Endothelial cell of umbilical vein (primary cell): ENCODE measurements at regions not wholly inside any gene's neighbourhood (a gene's known extent, or its start where the extent isn't known, plus 50 kb on each side); places are given as distances from the start of the nearest gene placed in this dataset.

ENCODE experiments used
- BruUV-seq: library from RNA; stranded (reverse); fragments of 400-500 nt; replicated peaks from 2 replicates; lab custom pipeline; 2021; lab: Mats Ljungman, UMichigan
- CTCF ChIA-PET: fragments of 300-600, 350-600 bp; sonication (Branson Sonifier 250); formaldehyde crosslinking; loops from one replicate; lab custom pipeline; 2021; ENCODE audit warnings: antibody characterized with exemption, inconsistent platforms; lab: Charles Lee
- POLR2A ChIA-PET: fragments of 300-600, 350-600 bp; sonication (Branson Sonifier 250); formaldehyde crosslinking; loops from one replicate; lab custom pipeline; 2021; ENCODE audit warnings: antibody characterized with exemption, inconsistent platforms; lab: Charles Lee
- DNase-seq: peaks from one replicate; pipeline ENCODE4 v3.0.0-alpha.2; 2011; ENCODE audit warnings: low read depth, low spot score
- FAIRE-seq: peaks from 2 replicates; lab custom pipeline; 2011; peaks lifted over from hg19 to GRCh38; lab: Jason Lieb, UNC
- H2AFZ ChIP-seq: 2 replicates; pipeline ENCODE4 v1.6.0; 2012; ENCODE audit warnings: low read depth, low read length, control low read depth, inconsistent platforms
- H3K27ac ChIP-seq: 2 replicates; pipeline ENCODE4 v1.5.1; 2011; ENCODE audit warnings: low read depth, mild to moderate bottlenecking, control low read depth, low read length, moderate library complexity; ENCODE audit not compliant: insufficient read depth
- H3K27me3 ChIP-seq, 2 experiments: 2 replicates each; pipeline versions ENCODE4 v1.6.0 to v1.6.1; 2011; ENCODE audit warnings: low read length in 2 of 2, mixed read lengths in 1 of 2; ENCODE audit not compliant: control insufficient read depth in 2 of 2, insufficient read depth in 2 of 2
- H3K36me3 ChIP-seq, 2 experiments: 2 replicates in 1 of 2; 3 replicates in 1 of 2; pipeline ENCODE4 v1.5.1; 2011; ENCODE audit warnings: low read length in 2 of 2, mild to moderate bottlenecking in 1 of 2, moderate library complexity in 1 of 2; ENCODE audit not compliant: control insufficient read depth in 2 of 2, insufficient read depth in 2 of 2; ENCODE audit errors: extremely low read depth in 1 of 2
- H3K4me1 ChIP-seq: 3 replicates; pipeline ENCODE4 v1.5.1; 2011; ENCODE audit warnings: mild to moderate bottlenecking, low read length; ENCODE audit not compliant: control insufficient read depth, insufficient read depth; ENCODE audit errors: extremely low read depth
- H3K4me2 ChIP-seq: 2 replicates; pipeline ENCODE4 v1.6.1; 2011; ENCODE audit warnings: low read length, control low read depth, mixed read lengths; ENCODE audit not compliant: insufficient read depth
- H3K4me3 ChIP-seq, 3 experiments: fragments of 200-600 bp in 1 of 3; sonication (generic), shearing (Covaris generic) in 1 of 3; replicated peaks in 1 of 3; 2 replicates each; pipeline ENCODE4 v1.5.1; 2011 to 2016; ENCODE audit warnings: control low read depth in 3 of 3, low read length in 3 of 3, mild to moderate bottlenecking in 2 of 3, inconsistent platforms in 1 of 3, low read depth in 1 of 3, moderate library complexity in 1 of 3; ENCODE audit not compliant: insufficient read depth in 1 of 3
- H3K79me2 ChIP-seq: 2 replicates; pipeline ENCODE4 v1.6.0; 2012; ENCODE audit warnings: low read length, inconsistent platforms; ENCODE audit not compliant: control insufficient read depth, insufficient read depth
- H3K9ac ChIP-seq: replicated peaks from 2 replicates; pipeline ENCODE3; 2011; ENCODE audit warnings: low read length, control low read depth; ENCODE audit not compliant: insufficient read depth; ENCODE audit errors: extremely low read depth
- H3K9me1 ChIP-seq: replicated peaks from 3 replicates; pipeline ENCODE4 v1.6.0; 2011; ENCODE audit warnings: mild to moderate bottlenecking, low read length; ENCODE audit not compliant: control insufficient read depth, insufficient read depth; ENCODE audit errors: extremely low read depth
- H3K9me3 ChIP-seq: replicated peaks from 2 replicates; pipeline ENCODE4 v1.5.1; 2012; ENCODE audit warnings: low read length, inconsistent platforms; ENCODE audit not compliant: control insufficient read depth, insufficient read depth
- H4K20me1 ChIP-seq: replicated peaks from 2 replicates; pipeline ENCODE3; 2011; ENCODE audit warnings: mild to moderate bottlenecking, low read length; ENCODE audit not compliant: control insufficient read depth, insufficient read depth; ENCODE audit errors: extremely low read depth
- CTCF ChIP-seq, 2 donors: IDR thresholded peaks; 1 replicate in 1 of 2; 2 replicates in 1 of 2; pipeline ENCODE4 v1.5.1; 2011; ENCODE audit warnings: low read length in 2 of 2, mild to moderate bottlenecking in 2 of 2, moderate library complexity in 2 of 2, control low read depth in 1 of 2, inconsistent platforms in 1 of 2, low read depth in 1 of 2; ENCODE audit not compliant: insufficient read depth in 1 of 2; ENCODE audit errors: extremely low read depth in 1 of 2
- EZH2 ChIP-seq: IDR thresholded peaks from 2 replicates; pipeline ENCODE4 v1.6.1; 2012; ENCODE audit warnings: borderline replicate concordance, low read depth, mild to moderate bottlenecking, moderate library complexity, low read length, inconsistent platforms; ENCODE audit not compliant: severe bottlenecking
- FOS ChIP-seq: IDR thresholded peaks from 2 replicates; pipeline ENCODE4 v1.6.1; 2011; ENCODE audit warnings: mild to moderate bottlenecking, low read length, moderate library complexity, borderline replicate concordance; ENCODE audit not compliant: insufficient read depth
- GATA2 ChIP-seq: IDR thresholded peaks from 2 replicates; pipeline ENCODE4 v1.7.0; 2011; ENCODE audit warnings: low read depth, mild to moderate bottlenecking, moderate library complexity, mixed read lengths, low read length; ENCODE audit not compliant: insufficient read length, insufficient read depth
- JUN ChIP-seq: IDR thresholded peaks from 2 replicates; pipeline ENCODE4 v1.6.1; 2011; ENCODE audit warnings: borderline replicate concordance, low read depth; ENCODE audit not compliant: insufficient read length, insufficient read depth
- MAX ChIP-seq: IDR thresholded peaks from 2 replicates; pipeline ENCODE4 v1.6.1; 2011; ENCODE audit not compliant: insufficient read depth, insufficient read length
- MYC ChIP-seq: IDR thresholded peaks from one replicate; pipeline ENCODE4 v1.6.1; 2011; ENCODE audit warnings: mild to moderate bottlenecking, low read depth, low read length
- POLR2A ChIP-seq: IDR thresholded peaks from 2 replicates; pipeline ENCODE4 v1.6.1; 2012; ENCODE audit warnings: low read depth, mild to moderate bottlenecking, control low read depth, low read length
- POLR2AphosphoS5 ChIP-seq: IDR thresholded peaks from 2 replicates; pipeline ENCODE4 v1.6.1; 2012; ENCODE audit warnings: low read depth, mild to moderate bottlenecking, control low read depth, low read length, moderate library complexity; ENCODE audit not compliant: insufficient read depth
- dilution Hi-C: fragments of 300-500 bp; cut with MboI; formaldehyde crosslinking; loops from one replicate; pipeline ENCODE4 v1.15.0; 2019; ENCODE audit warnings: low sequenced_read_pairs; ENCODE audit not compliant: extremely low pct_ligation_motif_present
- intact Hi-C: fragments of 100-400 bp; cut with micrococcal nuclease; formaldehyde crosslinking; loops from one replicate; pipeline ENCODE4 v1.10.0; 2022

- H3K36me3 ChIP-seq: no peaks in the 10 kb centered on the region
- BruUV-seq: no TSS peak
- intact Hi-C loops: no loop called here
- no peaks in the 10 kb centered on the region for H3K79me2 ChIP-seq
- no peak overlapping the region for H2AFZ ChIP-seq
- H3K4me2 ChIP-seq: no peak overlapping the region
- ChIA-PET POLR2A (no interaction called here), CTCF (no interaction called here)
- dilution Hi-C loops: no loop called here
- H3K4me1 ChIP-seq: no peaks in the 10 kb centered on the region
- DNase-seq (no peak), FAIRE-seq (no peak)
- no peaks in the 10 kb centered on the region for H3K27me3 ChIP-seq
- no peak overlapping the region for H3K4me3 ChIP-seq
- no peaks in the 10 kb centered on the region for H3K9me3 ChIP-seq
- H4K20me1 ChIP-seq: no peaks in the 10 kb centered on the region
- no peak overlapping the region for H3K27ac ChIP-seq
- no peak overlapping the region for H3K9ac ChIP-seq
- H3K9me1 ChIP-seq: no peaks in the 10 kb centered on the region
- TF ChIP-seq MYC (no peak), JUN (no peak), FOS (no peak), CTCF (IDR thresholded peaks at IDR 0.05; ENCODE audit: extremely low read depth in 1 of 2, insufficient read depth in 1 of 2, low read depth in 1 of 2, low read length in 2 of 2) (no peak), POLR2A (no peak), MAX (no peak), GATA2 (no peak), POLR2AphosphoS5 (no peak), EZH2 (no peak)
These were observed 93.0 kb upstream of the ID2 start for GRCh38 chr2:8588831-8589191.
